HUES64 (cell line): ENCODE measurements at regions not wholly inside any gene's neighbourhood (a gene's known extent, or its start where the extent isn't known, plus 50 kb on each side); places are given as distances from the start of the nearest gene placed in this dataset.

Experiments
- H3K27ac ChIP-seq: 2 replicates; pipeline ENCODE4 v1.7.0; 2013; ENCODE audit warnings: low read depth, low read length, inconsistent platforms
- H3K27me3 ChIP-seq: 2 replicates; pipeline ENCODE4 v1.6.1; 2013; ENCODE audit warnings: mild to moderate bottlenecking, low read length; ENCODE audit not compliant: insufficient read depth
- H3K36me3 ChIP-seq: 2 replicates; pipeline ENCODE4 v1.6.1; 2013; ENCODE audit warnings: mild to moderate bottlenecking, low read length; ENCODE audit not compliant: insufficient read depth
- H3K4me1 ChIP-seq: 2 replicates; pipeline ENCODE4 v1.6.1; 2013; ENCODE audit warnings: mild to moderate bottlenecking, low read length, moderate library complexity; ENCODE audit not compliant: insufficient read depth
- H3K4me3 ChIP-seq: 2 replicates; pipeline ENCODE4 v1.5.1; 2013; ENCODE audit warnings: mild to moderate bottlenecking, low read length, moderate library complexity
- H3K9ac ChIP-seq: 2 replicates; pipeline ENCODE4 v1.6.1; 2013; ENCODE audit warnings: mild to moderate bottlenecking, low read depth, low read length
- H3K9me3 ChIP-seq: 2 replicates; pipeline ENCODE4 v1.6.1; 2013; ENCODE audit warnings: low read depth, low read length; ENCODE audit not compliant: insufficient read depth
- WGBS: fragments of 150-250, 120-280 bp; methylation state at CpG from one replicate; pipeline ENCODE4 v1.1.7; 2013; ENCODE audit warnings: missing lambda C conversion rate; 5-methylcytosine and 5-hydroxymethylcytosine counted together

GRCh38 chr12:126768517-126768916 is 1498.5 kb upstream of the TMEM132C start:
- H3K9ac ChIP-seq = no peak overlapping the region
- H3K9me3 ChIP-seq = peaks cover 45% of the 10 kb centered on the region
- no peak overlapping the region for H3K4me3 ChIP-seq
- H3K27me3 ChIP-seq = no peaks in the 10 kb centered on the region
- no peaks in the 10 kb centered on the region for H3K36me3 ChIP-seq
- no peaks in the 10 kb centered on the region for H3K4me1 ChIP-seq
- WGBS = 77% methylated on average over 4 of the region's 4 CpGs
- no peak overlapping the region for H3K27ac ChIP-seq

- no peaks in the 10 kb centered on the region for H3K27me3 ChIP-seq
- no peaks in the 10 kb centered on the region for H3K4me1 ChIP-seq
- no peak overlapping the region for H3K4me3 ChIP-seq
- H3K9me3 ChIP-seq = peaks cover 30% of the 10 kb centered on the region
- no peak overlapping the region for H3K9ac ChIP-seq
- H3K27ac ChIP-seq = no peak overlapping the region
- H3K36me3 ChIP-seq = no peaks in the 10 kb centered on the region
- WGBS = 59% methylated on average over 2 of the region's 3 CpGs
Measured at GRCh38 chr12:126770188-126770587, 1496.8 kb upstream of the TMEM132C start.

GRCh38 chr12:126772171-126772864 is 1494.7 kb upstream of the TMEM132C start:
- Histone ChIP-seq H3K9me3 (peaks cover 14% of the 10 kb centered on the region), H3K4me1 (no peaks in the 10 kb centered on the region), H3K36me3 (no peaks in the 10 kb centered on the region), H3K4me3 (no peak overlapping the region), H3K27me3 (no peaks in the 10 kb centered on the region), H3K27ac (no peak overlapping the region), H3K9ac (no peak overlapping the region)
- WGBS = 88% methylated on average over 17 of the region's 18 CpGs

GRCh38 chr12:126773012-126773411 is 1494.0 kb upstream of the TMEM132C start:
- peaks cover 11% of the 10 kb centered on the region for H3K9me3 ChIP-seq
- no peaks in the 10 kb centered on the region for H3K27me3 ChIP-seq
- no peak overlapping the region for H3K9ac ChIP-seq
- H3K4me1 ChIP-seq = no peaks in the 10 kb centered on the region
- 89% methylated on average over 5 of the region's 5 CpGs for WGBS
- no peak overlapping the region for H3K4me3 ChIP-seq
- H3K36me3 ChIP-seq = no peaks in the 10 kb centered on the region
- no peak overlapping the region for H3K27ac ChIP-seq

DNA sequence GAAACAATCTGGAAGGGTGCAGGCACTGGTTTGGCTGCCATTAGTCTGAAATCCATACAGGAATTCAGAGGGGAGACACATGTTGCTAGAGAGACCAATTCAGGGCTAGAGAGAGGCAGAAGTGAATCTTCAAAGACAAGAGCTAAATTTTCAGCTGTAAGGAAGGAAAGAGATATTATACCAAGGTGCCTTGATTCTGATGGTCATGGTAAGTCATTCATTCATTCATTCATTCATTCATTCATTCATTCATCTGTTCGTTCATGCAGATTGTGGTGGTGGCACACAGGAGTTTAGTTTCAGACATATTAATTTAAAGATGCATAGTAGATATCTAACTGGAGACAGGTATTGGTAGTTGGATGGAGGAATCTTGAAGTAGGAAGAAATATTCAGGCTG is 1493.5 kb upstream of the TMEM132C start:
- H3K9me3 ChIP-seq = peaks cover 7% of the 10 kb centered on the region; the same call in 1 of the 2 replicates
- no peaks in the 10 kb centered on the region for H3K36me3 ChIP-seq
- WGBS = 60% methylated on average over 1 of the region's 1 CpG
- H3K27me3 ChIP-seq = no peaks in the 10 kb centered on the region
- no peak overlapping the region for H3K4me3 ChIP-seq
- H3K9ac ChIP-seq = no peak overlapping the region
- no peaks in the 10 kb centered on the region for H3K4me1 ChIP-seq
- H3K27ac ChIP-seq = no peak overlapping the region

GRCh38 chr12:126776026-126776655 is 1490.8 kb upstream of the TMEM132C start:
- Histone ChIP-seq H3K4me3 (no peak overlapping the region), H3K27ac (no peak overlapping the region), H3K27me3 (no peaks in the 10 kb centered on the region), H3K9ac (no peak overlapping the region), H3K36me3 (no peaks in the 10 kb centered on the region), H3K4me1 (no peaks in the 10 kb centered on the region), H3K9me3 (no peaks in the 10 kb centered on the region)
- 87% methylated on average over 6 of the region's 6 CpGs for WGBS

GRCh38 chr12:126780343-126780742 is 1486.6 kb upstream of the TMEM132C start:
- Histone ChIP-seq H3K27ac (no peak overlapping the region), H3K4me3 (no peak overlapping the region), H3K36me3 (no peaks in the 10 kb centered on the region), H3K4me1 (no peaks in the 10 kb centered on the region), H3K9ac (no peak overlapping the region), H3K27me3 (no peaks in the 10 kb centered on the region), H3K9me3 (no peaks in the 10 kb centered on the region)
- 90% methylated on average over 4 of the region's 5 CpGs for WGBS

DNA sequence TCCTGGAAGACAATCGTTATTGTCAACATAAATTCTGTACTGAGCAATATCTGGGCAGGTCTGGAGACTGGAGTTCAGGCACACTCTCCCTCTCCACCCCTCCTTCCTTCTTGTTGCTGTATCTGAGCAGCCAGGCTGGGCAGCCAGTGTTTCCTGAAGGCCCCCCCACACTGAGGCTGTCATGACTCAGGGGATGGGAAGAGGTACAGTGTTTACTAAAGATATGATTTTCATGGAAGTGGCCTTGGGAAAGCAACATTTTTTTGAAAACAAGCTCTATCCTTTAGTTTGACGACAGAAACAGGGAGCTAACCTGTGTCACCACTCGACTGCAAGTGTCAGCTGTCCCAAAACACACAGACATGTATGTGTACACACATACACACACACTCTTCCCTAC is 1485.4 kb upstream of the TMEM132C start:
- Histone ChIP-seq H3K27ac (no peak overlapping the region), H3K4me3 (no peak overlapping the region), H3K9me3 (no peaks in the 10 kb centered on the region), H3K36me3 (no peaks in the 10 kb centered on the region), H3K4me1 (no peaks in the 10 kb centered on the region), H3K9ac (no peak overlapping the region), H3K27me3 (no peaks in the 10 kb centered on the region)
- WGBS = 59% methylated on average over 3 of the region's 3 CpGs

DNA sequence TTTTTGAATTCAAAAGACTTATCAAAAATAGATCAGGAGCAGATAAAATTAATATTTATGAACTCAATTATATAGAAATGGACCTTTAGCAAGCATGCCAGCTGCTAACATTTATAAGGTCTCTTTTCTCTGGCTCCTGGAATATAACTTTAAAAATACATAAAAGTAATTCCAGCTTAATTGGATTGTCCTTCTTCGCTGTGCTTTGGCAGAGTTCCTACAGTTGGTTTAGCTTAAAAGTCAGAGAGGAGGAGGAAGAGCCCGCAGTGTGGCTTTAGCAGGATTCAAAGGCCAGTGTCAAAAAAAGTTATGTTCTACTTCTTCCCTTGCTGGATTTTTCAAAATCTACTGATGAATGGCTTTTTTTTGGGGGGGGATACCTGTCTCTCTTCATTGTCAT is 1484.9 kb upstream of the TMEM132C start:
- 83% methylated on average over 2 of the region's 2 CpGs for WGBS

DNA sequence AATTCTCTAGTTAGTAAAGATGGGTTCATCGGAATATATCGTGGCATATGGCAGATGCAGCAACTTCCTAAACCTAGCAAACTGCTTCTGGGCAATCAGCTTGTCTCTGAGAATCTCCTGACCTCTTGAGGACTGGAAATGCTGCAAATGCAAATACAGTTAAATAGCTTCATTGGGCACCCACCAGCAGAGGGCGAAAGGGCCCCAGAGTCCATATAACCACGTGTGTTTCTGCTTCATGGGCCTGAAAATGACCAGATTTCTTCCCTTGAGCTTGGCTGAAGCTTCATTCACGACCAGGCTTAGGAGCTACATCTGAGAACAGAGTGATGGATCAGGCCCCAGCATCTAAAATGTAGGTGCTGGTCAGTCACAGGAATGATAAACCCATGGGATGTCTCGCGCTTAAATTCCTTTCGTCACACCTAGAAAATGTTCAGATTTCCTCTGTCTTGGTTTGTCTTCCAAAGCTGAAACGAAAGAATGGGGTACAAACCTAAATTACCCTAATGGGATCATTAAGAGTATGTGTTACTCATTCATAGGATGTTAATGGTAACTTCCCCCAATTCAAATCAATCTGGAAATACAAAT is 1482.5 kb upstream of the TMEM132C start:
- 64% methylated on average over 9 of the region's 9 CpGs for WGBS
- H3K4me1 ChIP-seq = no peaks in the 10 kb centered on the region
- H3K27ac ChIP-seq = no peak overlapping the region
- no peak overlapping the region for H3K9ac ChIP-seq
- no peaks in the 10 kb centered on the region for H3K9me3 ChIP-seq
- H3K27me3 ChIP-seq = no peaks in the 10 kb centered on the region
- H3K36me3 ChIP-seq = no peaks in the 10 kb centered on the region
- no peak overlapping the region for H3K4me3 ChIP-seq

More for the DNA sequence above, 1484.9 kb upstream of the TMEM132C start:
- H3K27ac ChIP-seq = no peak overlapping the region
- no peaks in the 10 kb centered on the region for H3K9me3 ChIP-seq
- no peaks in the 10 kb centered on the region for H3K4me1 ChIP-seq
- no peak overlapping the region for H3K9ac ChIP-seq
- H3K27me3 ChIP-seq = no peaks in the 10 kb centered on the region
- no peaks in the 10 kb centered on the region for H3K36me3 ChIP-seq
- no peak overlapping the region for H3K4me3 ChIP-seq

DNA sequence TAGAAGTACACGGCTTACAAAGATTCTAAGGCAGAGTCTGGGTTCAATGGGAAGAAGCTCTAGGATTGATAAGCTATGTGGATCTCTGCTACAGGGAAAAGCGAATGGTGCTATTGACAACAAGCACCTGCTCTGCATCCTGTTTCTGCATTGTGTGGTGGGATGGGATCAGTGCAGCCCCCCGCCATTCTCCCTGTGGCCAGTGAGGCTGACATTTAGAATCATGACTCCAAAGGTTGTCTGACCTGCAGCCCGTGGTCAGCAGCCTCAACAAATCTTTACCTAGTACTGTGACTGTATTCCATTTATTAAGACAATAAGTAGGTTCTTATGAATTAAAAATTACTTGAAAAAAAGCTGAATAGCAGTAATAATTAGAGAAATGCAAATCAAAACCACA is 1477.0 kb upstream of the TMEM132C start:
- Histone ChIP-seq H3K4me3 (no peak overlapping the region), H3K27me3 (no peaks in the 10 kb centered on the region), H3K4me1 (no peaks in the 10 kb centered on the region), H3K27ac (no peak overlapping the region), H3K9ac (no peak overlapping the region), H3K9me3 (no peaks in the 10 kb centered on the region), H3K36me3 (no peaks in the 10 kb centered on the region)
- WGBS = 80% methylated on average over 4 of the region's 4 CpGs
